ENCODE measurements at regions not wholly inside any gene's neighbourhood (a gene's known extent, or its start where the extent isn't known, plus 50 kb on each side); places are given as distances from the start of the nearest gene placed in this dataset.

- TF ChIP-seq SIN3A (IDR thresholded peaks at IDR 0.05; ENCODE audit: low read depth) = no peak
These were observed 215.8 kb downstream of the SPTSSA start (continued) for GRCh38 chr14:34246206-34246605.

DNA sequence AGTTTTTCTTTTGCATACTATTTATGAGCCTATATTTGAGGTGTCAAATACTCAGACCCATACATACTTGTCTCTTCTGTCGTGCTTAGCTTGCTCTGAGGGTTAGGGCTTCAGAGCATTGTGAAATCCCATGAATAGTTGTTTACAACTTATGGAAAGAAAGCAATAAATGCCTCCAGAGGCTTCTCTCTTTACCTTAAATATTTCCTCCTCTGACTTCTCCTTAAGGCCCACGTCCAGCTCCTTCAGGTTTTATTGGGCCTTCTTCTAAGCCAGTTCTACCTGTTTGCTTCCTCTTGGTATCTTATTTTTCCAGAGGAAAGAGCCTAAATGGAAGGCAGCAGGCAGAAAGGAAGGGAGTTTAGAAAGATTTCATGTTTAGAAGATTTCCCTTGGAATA, 218.6 kb downstream of the SPTSSA start:
- intact Hi-C loops (cut with micrococcal nuclease) = no loop called here
- no peak overlapping the region for H2AFZ ChIP-seq (ENCODE audit: low read depth, low read length, poor library complexity, severe bottlenecking)
- H3K27ac ChIP-seq (ENCODE audit: low read depth, low read length) = no peak overlapping the region
- H3K36me3 ChIP-seq (ENCODE audit: control insufficient read depth in 1 of 2, insufficient read depth in 2 of 2, low read length in 2 of 2) = no peaks in the 10 kb centered on the region
- ATAC-seq (no peak), DNase-seq (ENCODE audit: low read depth, low spot score) (no peak)
- POLR2A ChIA-PET = no interaction called here
- RAD21 ChIA-PET (ENCODE audit: low non-redundant PET in 1 of 2, low total read pairs in 2 of 2, uncharacterized antibody in 2 of 2, unreplicated experiment in 2 of 2) = no interaction called here
- H3K79me2 ChIP-seq (ENCODE audit: insufficient read depth, low read length) = no peaks in the 10 kb centered on the region
- H3K4me3 ChIP-seq (replicated peaks in 1 of 2; ENCODE audit: low read depth in 1 of 2, low read length in 2 of 2) = no peak overlapping the region
- BruUV-seq (replicated peaks) = no TSS peak
- CTCF ChIA-PET = no interaction called here
- no peak overlapping the region for H3K4me2 ChIP-seq (ENCODE audit: low read length)
- H4K20me1 ChIP-seq (ENCODE audit: insufficient read depth) = no peaks in the 10 kb centered on the region
- no peaks in the 10 kb centered on the region for H3K4me1 ChIP-seq (ENCODE audit: control insufficient read depth in 1 of 2, insufficient read depth in 2 of 2, low read length in 2 of 2)
- no peaks in the 10 kb centered on the region for H3K9me2 ChIP-seq (ENCODE audit: insufficient read depth)
- peaks cover 7% of the 10 kb centered on the region; the same call in 1 of the 2 replicates for H3K27me3 ChIP-seq (ENCODE audit: insufficient read depth, low read length)
- H3K9ac ChIP-seq (ENCODE audit: low read length) = no peak overlapping the region
- no peaks in the 10 kb centered on the region for H3K9me3 ChIP-seq (ENCODE audit: control insufficient read depth in 1 of 2, insufficient read depth in 1 of 2, low read depth in 1 of 2, low read length in 2 of 2)
- TF ChIP-seq RAD21 (IDR thresholded peaks at IDR 0.05; ENCODE audit: low read depth) = no peak
- no peak for TF ChIP-seq POLR2AphosphoS5 (IDR thresholded peaks at IDR 0.05; ENCODE audit: low read depth, low read length)
- no peak for TF ChIP-seq CTCF (IDR thresholded peaks at IDR 0.05 in 2 of 3, conservative IDR thresholded peaks at IDR 0.05 in 1 of 3; ENCODE audit: borderline replicate concordance in 1 of 3, insufficient read depth in 1 of 3, low read depth in 2 of 3, low read length in 2 of 3)
- TF ChIP-seq EGR1 (IDR thresholded peaks at IDR 0.05; ENCODE audit: low read depth) = no peak
- TF ChIP-seq, protein P1, sequence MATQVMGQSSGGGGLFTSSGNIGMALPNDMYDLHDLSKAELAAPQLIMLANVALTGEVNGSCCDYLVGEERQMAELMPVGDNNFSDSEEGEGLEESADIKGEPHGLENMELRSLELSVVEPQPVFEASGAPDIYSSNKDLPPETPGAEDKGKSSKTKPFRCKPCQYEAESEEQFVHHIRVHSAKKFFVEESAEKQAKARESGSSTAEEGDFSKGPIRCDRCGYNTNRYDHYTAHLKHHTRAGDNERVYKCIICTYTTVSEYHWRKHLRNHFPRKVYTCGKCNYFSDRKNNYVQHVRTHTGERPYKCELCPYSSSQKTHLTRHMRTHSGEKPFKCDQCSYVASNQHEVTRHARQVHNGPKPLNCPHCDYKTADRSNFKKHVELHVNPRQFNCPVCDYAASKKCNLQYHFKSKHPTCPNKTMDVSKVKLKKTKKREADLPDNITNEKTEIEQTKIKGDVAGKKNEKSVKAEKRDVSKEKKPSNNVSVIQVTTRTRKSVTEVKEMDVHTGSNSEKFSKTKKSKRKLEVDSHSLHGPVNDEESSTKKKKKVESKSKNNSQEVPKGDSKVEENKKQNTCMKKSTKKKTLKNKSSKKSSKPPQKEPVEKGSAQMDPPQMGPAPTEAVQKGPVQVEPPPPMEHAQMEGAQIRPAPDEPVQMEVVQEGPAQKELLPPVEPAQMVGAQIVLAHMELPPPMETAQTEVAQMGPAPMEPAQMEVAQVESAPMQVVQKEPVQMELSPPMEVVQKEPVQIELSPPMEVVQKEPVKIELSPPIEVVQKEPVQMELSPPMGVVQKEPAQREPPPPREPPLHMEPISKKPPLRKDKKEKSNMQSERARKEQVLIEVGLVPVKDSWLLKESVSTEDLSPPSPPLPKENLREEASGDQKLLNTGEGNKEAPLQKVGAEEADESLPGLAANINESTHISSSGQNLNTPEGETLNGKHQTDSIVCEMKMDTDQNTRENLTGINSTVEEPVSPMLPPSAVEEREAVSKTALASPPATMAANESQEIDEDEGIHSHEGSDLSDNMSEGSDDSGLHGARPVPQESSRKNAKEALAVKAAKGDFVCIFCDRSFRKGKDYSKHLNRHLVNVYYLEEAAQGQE (IDR thresholded peaks at IDR 0.05; ENCODE audit: low read depth) = no peak
- no peak for TF ChIP-seq ATF3 (IDR thresholded peaks at IDR 0.05)
- TF ChIP-seq SP1 (IDR thresholded peaks at IDR 0.05; ENCODE audit: low read depth) = no peak
- no peak for TF ChIP-seq TCF7L2 (IDR thresholded peaks at IDR 0.05; ENCODE audit: borderline replicate concordance, extremely low read depth, insufficient read depth, insufficient read length)
- no peak for TF ChIP-seq ZNF274 (IDR thresholded peaks at IDR 0.05; ENCODE audit: low read depth, low read length)
- no peak for TF ChIP-seq YY1 (IDR thresholded peaks at IDR 0.05; ENCODE audit: extremely low read depth, insufficient replicate concordance, low read depth, low read length)
- TF ChIP-seq CBX3 (IDR thresholded peaks at IDR 0.05; ENCODE audit: low read depth) = no peak
- TF ChIP-seq EZH2phosphoT487 (IDR thresholded peaks at IDR 0.05; ENCODE audit: borderline replicate concordance) = no peak
- no peak for TF ChIP-seq POLR2A (IDR thresholded peaks at IDR 0.05; ENCODE audit: borderline replicate concordance, extremely low read depth, insufficient read depth, insufficient read length)
- TF ChIP-seq ZFX (IDR thresholded peaks at IDR 0.05) = no peak

Data from HCT116 (cell line).